ENCODE measurements at regions not wholly inside any gene's neighbourhood (a gene's known extent, or its start where the extent isn't known, plus 50 kb on each side); places are given as distances from the start of the nearest gene placed in this dataset.

- Histone ChIP-seq H2AFZ (ENCODE audit: low read depth) (no peak overlapping the region), H4K20me1 (ENCODE audit: insufficient read depth) (no peaks in the 10 kb centered on the region), H3K9ac (no peak overlapping the region), H3K4me1 (ENCODE audit: low read depth, poor library complexity, severe bottlenecking) (no peaks in the 10 kb centered on the region), H3K27ac (no peak overlapping the region), H3K4me2 (no peak overlapping the region), H3K27me3 (ENCODE audit: insufficient read depth, low read depth) (no peaks in the 10 kb centered on the region), H3K36me3 (ENCODE audit: insufficient read depth) (no peaks in the 10 kb centered on the region), H3K79me2 (ENCODE audit: insufficient read depth, low read depth) (no peaks in the 10 kb centered on the region), H3K4me3 (IDR thresholded peaks at IDR 0.05; ENCODE audit: insufficient read depth, low read depth, low read length) (no peak overlapping the region)
- no peak for TF ChIP-seq CTCF (conservative IDR thresholded peaks at IDR 0.05; ENCODE audit: low read depth, low read length)
Observed at GRCh38 chr9:106707738-106708474, 155.1 kb upstream of the ZNF462 start.

- Histone ChIP-seq H3K4me2 (no peak overlapping the region), H3K79me2 (ENCODE audit: insufficient read depth, low read depth) (no peaks in the 10 kb centered on the region), H3K9ac (no peak overlapping the region), H3K4me1 (ENCODE audit: low read depth, poor library complexity, severe bottlenecking) (no peaks in the 10 kb centered on the region), H3K4me3 (IDR thresholded peaks at IDR 0.05; ENCODE audit: insufficient read depth, low read depth, low read length) (no peak overlapping the region), H2AFZ (ENCODE audit: low read depth) (no peak overlapping the region), H3K27me3 (ENCODE audit: insufficient read depth, low read depth) (no peaks in the 10 kb centered on the region), H3K36me3 (ENCODE audit: insufficient read depth) (no peaks in the 10 kb centered on the region), H4K20me1 (ENCODE audit: insufficient read depth) (no peaks in the 10 kb centered on the region), H3K27ac (no peak overlapping the region)
- no peak for TF ChIP-seq CTCF (conservative IDR thresholded peaks at IDR 0.05; ENCODE audit: low read depth, low read length)
Observed at GRCh38 chr9:106708475-106709146, 154.4 kb upstream of the ZNF462 start.

GRCh38 chr9:106712279-106712678, 150.7 kb upstream of the ZNF462 start:
- no peak overlapping the region for H3K4me3 ChIP-seq (IDR thresholded peaks at IDR 0.05; ENCODE audit: insufficient read depth, low read depth, low read length)
- H4K20me1 ChIP-seq (ENCODE audit: insufficient read depth) = no peaks in the 10 kb centered on the region
- H3K9ac ChIP-seq = no peak overlapping the region
- no peaks in the 10 kb centered on the region for H3K36me3 ChIP-seq (ENCODE audit: insufficient read depth)
- H3K4me2 ChIP-seq = no peak overlapping the region
- TF ChIP-seq CTCF (conservative IDR thresholded peaks at IDR 0.05; ENCODE audit: low read depth, low read length) = no peak
- no peak overlapping the region for H2AFZ ChIP-seq (ENCODE audit: low read depth)
- no peak overlapping the region for H3K27ac ChIP-seq
- H3K4me1 ChIP-seq (ENCODE audit: low read depth, poor library complexity, severe bottlenecking) = no peaks in the 10 kb centered on the region
- no peaks in the 10 kb centered on the region for H3K27me3 ChIP-seq (ENCODE audit: insufficient read depth, low read depth)
- no peaks in the 10 kb centered on the region for H3K79me2 ChIP-seq (ENCODE audit: insufficient read depth, low read depth)

- no peak overlapping the region for H3K9ac ChIP-seq
- H3K4me2 ChIP-seq = no peak overlapping the region
- no peak overlapping the region for H3K27ac ChIP-seq
- H3K4me1 ChIP-seq (ENCODE audit: low read depth, poor library complexity, severe bottlenecking) = no peaks in the 10 kb centered on the region
- H3K36me3 ChIP-seq (ENCODE audit: insufficient read depth) = no peaks in the 10 kb centered on the region
- H3K79me2 ChIP-seq (ENCODE audit: insufficient read depth, low read depth) = no peaks in the 10 kb centered on the region
- no peak overlapping the region for H2AFZ ChIP-seq (ENCODE audit: low read depth)
- no peak for TF ChIP-seq CTCF (conservative IDR thresholded peaks at IDR 0.05; ENCODE audit: low read depth, low read length)
- H3K4me3 ChIP-seq (IDR thresholded peaks at IDR 0.05; ENCODE audit: insufficient read depth, low read depth, low read length) = no peak overlapping the region
- H3K27me3 ChIP-seq (ENCODE audit: insufficient read depth, low read depth) = no peaks in the 10 kb centered on the region
- no peaks in the 10 kb centered on the region for H4K20me1 ChIP-seq (ENCODE audit: insufficient read depth)
Observed at GRCh38 chr9:106713206-106713605, 149.8 kb upstream of the ZNF462 start.

Measured in KMS-11 (cell line).